Endothelial cell of umbilical vein (primary cell): ENCODE measurements at regions not wholly inside any gene's neighbourhood (a gene's known extent, or its start where the extent isn't known, plus 50 kb on each side); places are given as distances from the start of the nearest gene placed in this dataset.

Experiments used
- BruUV-seq: library from RNA; stranded (reverse); fragments of 400-500 nt; replicated peaks from 2 replicates; lab custom pipeline; 2021; lab: Mats Ljungman, UMichigan
- CTCF ChIA-PET: fragments of 300-600, 350-600 bp; sonication (Branson Sonifier 250); formaldehyde crosslinking; loops from one replicate; lab custom pipeline; 2021; ENCODE audit warnings: antibody characterized with exemption, inconsistent platforms; lab: Charles Lee
- POLR2A ChIA-PET: fragments of 300-600, 350-600 bp; sonication (Branson Sonifier 250); formaldehyde crosslinking; loops from one replicate; lab custom pipeline; 2021; ENCODE audit warnings: antibody characterized with exemption, inconsistent platforms; lab: Charles Lee
- DNase-seq: peaks from one replicate; pipeline ENCODE4 v3.0.0-alpha.2; 2011; ENCODE audit warnings: low read depth, low spot score
- FAIRE-seq: peaks from 2 replicates; lab custom pipeline; 2011; peaks lifted over from hg19 to GRCh38; lab: Jason Lieb, UNC
- H2AFZ ChIP-seq: 2 replicates; pipeline ENCODE4 v1.6.0; 2012; ENCODE audit warnings: low read depth, low read length, control low read depth, inconsistent platforms
- H3K27ac ChIP-seq: 2 replicates; pipeline ENCODE4 v1.5.1; 2011; ENCODE audit warnings: low read depth, mild to moderate bottlenecking, control low read depth, low read length, moderate library complexity; ENCODE audit not compliant: insufficient read depth
- H3K27me3 ChIP-seq, 2 experiments: 2 replicates each; pipeline versions ENCODE4 v1.6.0 to v1.6.1; 2011; ENCODE audit warnings: low read length in 2 of 2, mixed read lengths in 1 of 2; ENCODE audit not compliant: control insufficient read depth in 2 of 2, insufficient read depth in 2 of 2
- H3K36me3 ChIP-seq, 2 experiments: 2 replicates in 1 of 2; 3 replicates in 1 of 2; pipeline ENCODE4 v1.5.1; 2011; ENCODE audit warnings: low read length in 2 of 2, mild to moderate bottlenecking in 1 of 2, moderate library complexity in 1 of 2; ENCODE audit not compliant: control insufficient read depth in 2 of 2, insufficient read depth in 2 of 2; ENCODE audit errors: extremely low read depth in 1 of 2
- H3K4me1 ChIP-seq: 3 replicates; pipeline ENCODE4 v1.5.1; 2011; ENCODE audit warnings: mild to moderate bottlenecking, low read length; ENCODE audit not compliant: control insufficient read depth, insufficient read depth; ENCODE audit errors: extremely low read depth
- H3K4me2 ChIP-seq: 2 replicates; pipeline ENCODE4 v1.6.1; 2011; ENCODE audit warnings: low read length, control low read depth, mixed read lengths; ENCODE audit not compliant: insufficient read depth
- H3K4me3 ChIP-seq, 3 experiments: fragments of 200-600 bp in 1 of 3; sonication (generic), shearing (Covaris generic) in 1 of 3; replicated peaks in 1 of 3; 2 replicates each; pipeline ENCODE4 v1.5.1; 2011 to 2016; ENCODE audit warnings: control low read depth in 3 of 3, low read length in 3 of 3, mild to moderate bottlenecking in 2 of 3, inconsistent platforms in 1 of 3, low read depth in 1 of 3, moderate library complexity in 1 of 3; ENCODE audit not compliant: insufficient read depth in 1 of 3
- H3K79me2 ChIP-seq: 2 replicates; pipeline ENCODE4 v1.6.0; 2012; ENCODE audit warnings: low read length, inconsistent platforms; ENCODE audit not compliant: control insufficient read depth, insufficient read depth
- H3K9ac ChIP-seq: replicated peaks from 2 replicates; pipeline ENCODE3; 2011; ENCODE audit warnings: low read length, control low read depth; ENCODE audit not compliant: insufficient read depth; ENCODE audit errors: extremely low read depth
- H3K9me1 ChIP-seq: replicated peaks from 3 replicates; pipeline ENCODE4 v1.6.0; 2011; ENCODE audit warnings: mild to moderate bottlenecking, low read length; ENCODE audit not compliant: control insufficient read depth, insufficient read depth; ENCODE audit errors: extremely low read depth
- H3K9me3 ChIP-seq: replicated peaks from 2 replicates; pipeline ENCODE4 v1.5.1; 2012; ENCODE audit warnings: low read length, inconsistent platforms; ENCODE audit not compliant: control insufficient read depth, insufficient read depth
- H4K20me1 ChIP-seq: replicated peaks from 2 replicates; pipeline ENCODE3; 2011; ENCODE audit warnings: mild to moderate bottlenecking, low read length; ENCODE audit not compliant: control insufficient read depth, insufficient read depth; ENCODE audit errors: extremely low read depth
- EZH2 ChIP-seq: IDR thresholded peaks from 2 replicates; pipeline ENCODE4 v1.6.1; 2012; ENCODE audit warnings: borderline replicate concordance, low read depth, mild to moderate bottlenecking, moderate library complexity, low read length, inconsistent platforms; ENCODE audit not compliant: severe bottlenecking
- FOS ChIP-seq: IDR thresholded peaks from 2 replicates; pipeline ENCODE4 v1.6.1; 2011; ENCODE audit warnings: mild to moderate bottlenecking, low read length, moderate library complexity, borderline replicate concordance; ENCODE audit not compliant: insufficient read depth
- GATA2 ChIP-seq: IDR thresholded peaks from 2 replicates; pipeline ENCODE4 v1.7.0; 2011; ENCODE audit warnings: low read depth, mild to moderate bottlenecking, moderate library complexity, mixed read lengths, low read length; ENCODE audit not compliant: insufficient read length, insufficient read depth
- JUN ChIP-seq: IDR thresholded peaks from 2 replicates; pipeline ENCODE4 v1.6.1; 2011; ENCODE audit warnings: borderline replicate concordance, low read depth; ENCODE audit not compliant: insufficient read length, insufficient read depth
- MYC ChIP-seq: IDR thresholded peaks from one replicate; pipeline ENCODE4 v1.6.1; 2011; ENCODE audit warnings: mild to moderate bottlenecking, low read depth, low read length
- POLR2A ChIP-seq: IDR thresholded peaks from 2 replicates; pipeline ENCODE4 v1.6.1; 2012; ENCODE audit warnings: low read depth, mild to moderate bottlenecking, control low read depth, low read length
- POLR2AphosphoS5 ChIP-seq: IDR thresholded peaks from 2 replicates; pipeline ENCODE4 v1.6.1; 2012; ENCODE audit warnings: low read depth, mild to moderate bottlenecking, control low read depth, low read length, moderate library complexity; ENCODE audit not compliant: insufficient read depth
- dilution Hi-C: fragments of 300-500 bp; cut with MboI; formaldehyde crosslinking; loops from one replicate; pipeline ENCODE4 v1.15.0; 2019; ENCODE audit warnings: low sequenced_read_pairs; ENCODE audit not compliant: extremely low pct_ligation_motif_present
- intact Hi-C: fragments of 100-400 bp; cut with micrococcal nuclease; formaldehyde crosslinking; loops from one replicate; pipeline ENCODE4 v1.10.0; 2022
- TF ChIP-seq, protein P1 (sequence below), 2 donors: IDR thresholded peaks; 1 replicate in 1 of 2; 2 replicates in 1 of 2; pipeline ENCODE4 v1.5.1; 2011; ENCODE audit warnings: low read length in 2 of 2, mild to moderate bottlenecking in 2 of 2, moderate library complexity in 2 of 2, control low read depth in 1 of 2, inconsistent platforms in 1 of 2, low read depth in 1 of 2; ENCODE audit not compliant: insufficient read depth in 1 of 2; ENCODE audit errors: extremely low read depth in 1 of 2
- TF ChIP-seq, protein P2 (sequence below): IDR thresholded peaks from 2 replicates; pipeline ENCODE4 v1.6.1; 2011; ENCODE audit not compliant: insufficient read depth, insufficient read length

DNA sequence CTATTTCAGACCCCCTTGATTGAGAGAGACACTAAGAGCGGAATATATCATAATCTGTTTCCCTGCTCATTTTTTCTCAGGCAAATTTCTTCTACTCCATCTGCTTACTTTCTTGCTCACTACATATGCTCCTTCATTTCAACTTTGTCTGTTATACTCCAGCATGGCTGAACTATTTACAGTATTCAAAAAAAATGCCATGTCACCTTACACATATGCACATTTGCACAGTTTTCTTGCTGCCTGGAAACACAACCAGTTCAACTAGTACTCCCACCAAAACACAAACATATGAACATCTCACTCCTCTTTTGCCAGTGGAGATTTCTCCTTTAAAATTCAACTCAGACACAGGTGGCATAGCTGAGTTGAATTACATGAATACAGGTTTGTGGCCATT lies 1142.1 kb upstream of the CADM2 start:
- H3K4me2 ChIP-seq = no peak overlapping the region
- no peaks in the 10 kb centered on the region for H3K27me3 ChIP-seq
- intact Hi-C loops (no loop called here), dilution Hi-C loops (no loop called here)
- H3K9me3 ChIP-seq = peaks cover 3% of the 10 kb centered on the region
- DNase-seq (no peak), FAIRE-seq (no peak)
- BruUV-seq = no TSS peak
- no peak overlapping the region for H3K9ac ChIP-seq
- H3K4me3 ChIP-seq = no peak overlapping the region
- no peaks in the 10 kb centered on the region for H3K9me1 ChIP-seq
- CTCF ChIA-PET = no interaction called here
- H3K36me3 ChIP-seq = no peaks in the 10 kb centered on the region
- H4K20me1 ChIP-seq = no peaks in the 10 kb centered on the region
- H3K4me1 ChIP-seq = no peaks in the 10 kb centered on the region
- no peak overlapping the region for H3K27ac ChIP-seq
- TF ChIP-seq, protein P1, sequence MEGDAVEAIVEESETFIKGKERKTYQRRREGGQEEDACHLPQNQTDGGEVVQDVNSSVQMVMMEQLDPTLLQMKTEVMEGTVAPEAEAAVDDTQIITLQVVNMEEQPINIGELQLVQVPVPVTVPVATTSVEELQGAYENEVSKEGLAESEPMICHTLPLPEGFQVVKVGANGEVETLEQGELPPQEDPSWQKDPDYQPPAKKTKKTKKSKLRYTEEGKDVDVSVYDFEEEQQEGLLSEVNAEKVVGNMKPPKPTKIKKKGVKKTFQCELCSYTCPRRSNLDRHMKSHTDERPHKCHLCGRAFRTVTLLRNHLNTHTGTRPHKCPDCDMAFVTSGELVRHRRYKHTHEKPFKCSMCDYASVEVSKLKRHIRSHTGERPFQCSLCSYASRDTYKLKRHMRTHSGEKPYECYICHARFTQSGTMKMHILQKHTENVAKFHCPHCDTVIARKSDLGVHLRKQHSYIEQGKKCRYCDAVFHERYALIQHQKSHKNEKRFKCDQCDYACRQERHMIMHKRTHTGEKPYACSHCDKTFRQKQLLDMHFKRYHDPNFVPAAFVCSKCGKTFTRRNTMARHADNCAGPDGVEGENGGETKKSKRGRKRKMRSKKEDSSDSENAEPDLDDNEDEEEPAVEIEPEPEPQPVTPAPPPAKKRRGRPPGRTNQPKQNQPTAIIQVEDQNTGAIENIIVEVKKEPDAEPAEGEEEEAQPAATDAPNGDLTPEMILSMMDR (IDR thresholded peaks at IDR 0.05; ENCODE audit: extremely low read depth in 1 of 2, insufficient read depth in 1 of 2, low read depth in 1 of 2, low read length in 2 of 2) = no peak
- TF ChIP-seq POLR2AphosphoS5 (no peak), MYC (no peak), POLR2A (no peak), FOS (no peak)
- TF ChIP-seq, protein P2, sequence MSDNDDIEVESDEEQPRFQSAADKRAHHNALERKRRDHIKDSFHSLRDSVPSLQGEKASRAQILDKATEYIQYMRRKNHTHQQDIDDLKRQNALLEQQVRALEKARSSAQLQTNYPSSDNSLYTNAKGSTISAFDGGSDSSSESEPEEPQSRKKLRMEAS = no peak
- H2AFZ ChIP-seq = no peak overlapping the region
- POLR2A ChIA-PET = no interaction called here
- no peaks in the 10 kb centered on the region for H3K79me2 ChIP-seq

DNA sequence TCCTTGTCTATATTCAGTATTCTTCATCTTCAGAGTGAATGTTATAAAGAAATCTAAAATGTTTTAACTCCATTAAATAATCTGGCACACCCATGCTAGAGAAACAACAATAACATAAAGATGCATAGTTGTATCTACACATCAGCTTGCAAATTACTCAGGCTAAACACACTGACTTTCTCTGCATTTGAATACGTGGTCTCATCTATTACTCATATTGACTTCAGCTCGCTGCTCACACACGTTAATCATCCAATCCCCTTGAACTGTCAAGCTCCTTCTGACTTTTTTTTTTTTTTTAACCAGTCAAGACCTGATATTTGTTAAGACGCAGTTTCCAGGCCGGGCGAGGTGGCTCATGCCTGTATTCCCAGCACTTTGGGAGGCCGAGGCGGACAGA lies 1137.3 kb upstream of the CADM2 start:
- BruUV-seq = no TSS peak
- Histone ChIP-seq H3K4me1 (no peaks in the 10 kb centered on the region), H3K36me3 (no peaks in the 10 kb centered on the region), H2AFZ (no peak overlapping the region), H4K20me1 (no peaks in the 10 kb centered on the region), H3K79me2 (no peaks in the 10 kb centered on the region), H3K27ac (no peak overlapping the region), H3K9me3 (no peaks in the 10 kb centered on the region), H3K4me3 (no peak overlapping the region), H3K27me3 (no peaks in the 10 kb centered on the region), H3K9ac (no peak overlapping the region), H3K4me2 (no peak overlapping the region), H3K9me1 (no peaks in the 10 kb centered on the region)
- dilution Hi-C loops = no loop called here
- TF ChIP-seq POLR2AphosphoS5 = no peak
- TF ChIP-seq, protein P1 (IDR thresholded peaks at IDR 0.05; ENCODE audit: extremely low read depth in 1 of 2, insufficient read depth in 1 of 2, low read depth in 1 of 2, low read length in 2 of 2) = no peak
- TF ChIP-seq JUN = no peak
- TF ChIP-seq GATA2 = no peak
- no peak for TF ChIP-seq FOS
- no peak for TF ChIP-seq POLR2A
- TF ChIP-seq, protein P2 = no peak
- no peak for TF ChIP-seq MYC
- TF ChIP-seq EZH2 = no peak
- ChIA-PET POLR2A (no interaction called here), CTCF (no interaction called here)
- FAIRE-seq = no peak
- intact Hi-C loops = no loop called here
- no peak for DNase-seq
